H7 (cell line): ENCODE measurements at regions not wholly inside any gene's neighbourhood (a gene's known extent, or its start where the extent isn't known, plus 50 kb on each side); places are given as distances from the start of the nearest gene placed in this dataset.
A peak's percentile ranks its signal among the peaks of the same experiment; 100 is the strongest.
"Not testable (repeated sequence)": the region's sequence is repeated elsewhere in the genome, so short reads cannot be mapped to it uniquely, and the experiment has no call there.

Source experiments
- DNase-seq: peaks from one replicate; pipeline ENCODE4 v3.0.0; 2012
- H3K27me3 ChIP-seq: 2 replicates; pipeline ENCODE4 v1.6.0; 2011; ENCODE audit warnings: mild to moderate bottlenecking, low read length; ENCODE audit not compliant: control insufficient read depth, insufficient read depth
- H3K36me3 ChIP-seq: replicated peaks from 2 replicates; pipeline ENCODE4 v1.5.1; 2011; ENCODE audit warnings: low read length; ENCODE audit not compliant: control insufficient read depth, insufficient read depth
- H3K4me3 ChIP-seq: 2 replicates; pipeline ENCODE4 v1.5.1; 2011; ENCODE audit warnings: low read depth, mild to moderate bottlenecking, control low read depth, low read length, moderate library complexity; ENCODE audit not compliant: insufficient read depth

- H3K27me3 ChIP-seq, result no peaks in the 10 kb centered on the region
- H3K4me3 ChIP-seq, result no peak overlapping the region
- no peak for DNase-seq
- H3K36me3 ChIP-seq, result no peaks in the 10 kb centered on the region
Measured at GRCh38 chr4:170395773-170396172, 306.0 kb upstream of the AADAT start.

- Histone ChIP-seq H3K36me3 (no peaks in the 10 kb centered on the region), H3K4me3 (no peak overlapping the region), H3K27me3 (no peaks in the 10 kb centered on the region)
- DNase-seq, result no peak
Measured at GRCh38 chr4:170391066-170391740, 301.4 kb upstream of the AADAT start.

GRCh38 chr4:170389411-170389810 is 299.7 kb upstream of the AADAT start:
- no peak for DNase-seq
- Histone ChIP-seq H3K4me3 (no peak overlapping the region), H3K36me3 (no peaks in the 10 kb centered on the region), H3K27me3 (no peaks in the 10 kb centered on the region)

GRCh38 chr4:170388255-170388654 is 298.5 kb upstream of the AADAT start:
- no peak for DNase-seq

GRCh38 chr4:170386971-170387370 is 297.2 kb upstream of the AADAT start:
- no peak for DNase-seq
- H3K36me3 ChIP-seq, result no peaks in the 10 kb centered on the region
- H3K27me3 ChIP-seq, result no peaks in the 10 kb centered on the region
- no peak overlapping the region for H3K4me3 ChIP-seq

More at GRCh38 chr4:170388255-170388654, 298.5 kb upstream of the AADAT start:
- no peaks in the 10 kb centered on the region for H3K27me3 ChIP-seq
- H3K4me3 ChIP-seq, result no peak overlapping the region
- H3K36me3 ChIP-seq, result no peaks in the 10 kb centered on the region

GRCh38 chr4:170386511-170386910 is 296.8 kb upstream of the AADAT start:
- DNase-seq, result no peak
- no peak overlapping the region for H3K4me3 ChIP-seq
- no peaks in the 10 kb centered on the region for H3K36me3 ChIP-seq
- no peaks in the 10 kb centered on the region for H3K27me3 ChIP-seq

- H3K4me3 ChIP-seq, result no peak overlapping the region
- no peaks in the 10 kb centered on the region for H3K27me3 ChIP-seq
- H3K36me3 ChIP-seq, result no peaks in the 10 kb centered on the region
- DNase-seq, result peak; percentile 31
Measured at GRCh38 chr4:170374770-170375169, 285.0 kb upstream of the AADAT start.

GRCh38 chr4:170348945-170349344 is 259.2 kb upstream of the AADAT start:
- H3K36me3 ChIP-seq, result no peaks in the 10 kb centered on the region
- H3K27me3 ChIP-seq, result no peaks in the 10 kb centered on the region
- DNase-seq, result no peak

GRCh38 chr4:170347191-170347590 is 257.4 kb upstream of the AADAT start:
- H3K36me3 ChIP-seq, DNase-seq, H3K4me3 ChIP-seq, H3K27me3 ChIP-seq: not testable (repeated sequence)

More at GRCh38 chr4:170348945-170349344, 259.2 kb upstream of the AADAT start:
- no peak overlapping the region for H3K4me3 ChIP-seq

GRCh38 chr4:170339522-170339921 is 249.8 kb upstream of the AADAT start:
- no peak for DNase-seq
- H3K4me3 ChIP-seq, result no peak overlapping the region
- H3K36me3 ChIP-seq, result no peaks in the 10 kb centered on the region
- no peaks in the 10 kb centered on the region for H3K27me3 ChIP-seq

- DNase-seq, result no peak
- no peaks in the 10 kb centered on the region for H3K27me3 ChIP-seq
- no peaks in the 10 kb centered on the region for H3K36me3 ChIP-seq
- H3K4me3 ChIP-seq, result no peak overlapping the region
Measured at GRCh38 chr4:170336238-170336775, 246.6 kb upstream of the AADAT start.

- H3K27me3 ChIP-seq, result no peaks in the 10 kb centered on the region
- no peak overlapping the region for H3K4me3 ChIP-seq
- no peak for DNase-seq
- H3K36me3 ChIP-seq, result no peaks in the 10 kb centered on the region
Measured at GRCh38 chr4:170325599-170325998, 235.8 kb upstream of the AADAT start.

- Histone ChIP-seq H3K4me3 (no peak overlapping the region), H3K36me3 (no peaks in the 10 kb centered on the region), H3K27me3 (no peaks in the 10 kb centered on the region)
- no peak for DNase-seq
Measured at GRCh38 chr4:170323623-170324022, 233.9 kb upstream of the AADAT start.

- no peaks in the 10 kb centered on the region for H3K36me3 ChIP-seq
- H3K4me3 ChIP-seq, result no peak overlapping the region
- no peak for DNase-seq
- no peaks in the 10 kb centered on the region for H3K27me3 ChIP-seq
Measured at GRCh38 chr4:170307182-170307581, 217.4 kb upstream of the AADAT start.

- no peak overlapping the region for H3K4me3 ChIP-seq
- DNase-seq, result no peak
Measured at GRCh38 chr4:170306208-170306607, 216.5 kb upstream of the AADAT start.

More at GRCh38 chr4:170306208-170306607, 216.5 kb upstream of the AADAT start:
- Histone ChIP-seq H3K27me3 (no peaks in the 10 kb centered on the region), H3K36me3 (no peaks in the 10 kb centered on the region)
